NCI-H446 treated with DMSO at 0.1 percent for 48 hours (cell line): ENCODE measurements at regions not wholly inside any gene's neighbourhood (a gene's known extent, or its start where the extent isn't known, plus 50 kb on each side); places are given as distances from the start of the nearest gene placed in this dataset.
"Not testable (repeated sequence)": the region's sequence is repeated elsewhere in the genome, so short reads cannot be mapped to it uniquely, and the experiment has no call there.

Source experiments
- DNase-seq: peaks from one replicate; lab custom pipeline; 2025; lab: John Stamatoyannopoulos, UW

GRCh38 chr5:23235246-23235645, 272.2 kb upstream of the PRDM9 start:
- no peak for DNase-seq

DNA sequence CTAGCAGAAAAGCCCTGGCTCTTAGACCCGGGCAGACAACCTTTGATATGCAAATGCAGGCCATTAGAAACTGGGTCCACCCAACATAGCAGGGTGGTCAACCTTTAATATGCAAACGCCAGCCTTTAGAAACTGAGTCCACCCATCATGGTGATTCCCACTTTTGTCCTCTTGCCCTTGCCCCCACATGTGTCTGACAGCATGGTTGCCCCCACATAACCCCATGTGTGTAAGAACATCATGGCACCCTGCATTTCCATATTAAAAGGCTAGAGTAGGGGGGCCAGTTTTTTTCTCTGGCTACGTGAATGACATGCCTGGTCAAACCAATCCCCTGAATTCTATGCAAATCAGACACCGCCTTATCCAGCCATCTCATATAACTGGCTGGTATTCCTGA, 273.2 kb upstream of the PRDM9 start:
- no peak for DNase-seq

DNA sequence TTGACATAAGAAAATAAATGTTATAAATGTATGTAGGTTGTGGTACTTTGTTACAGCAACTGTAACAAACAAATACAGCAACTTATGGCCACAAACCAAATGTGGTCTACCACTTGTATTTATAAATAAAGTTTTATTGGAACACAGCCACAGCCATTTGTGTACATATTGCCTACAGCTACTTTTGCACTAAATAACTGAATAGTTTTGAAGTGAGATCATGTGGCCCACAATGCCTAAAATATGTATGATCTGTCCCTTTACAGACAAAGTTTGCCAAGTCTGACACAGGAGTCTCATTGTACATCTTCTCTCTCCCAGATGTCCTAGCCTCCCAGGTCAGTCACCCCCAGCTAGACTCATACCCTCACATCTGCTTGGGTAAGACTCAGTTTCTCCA, 283.6 kb upstream of the PRDM9 start:
- no peak for DNase-seq

DNA sequence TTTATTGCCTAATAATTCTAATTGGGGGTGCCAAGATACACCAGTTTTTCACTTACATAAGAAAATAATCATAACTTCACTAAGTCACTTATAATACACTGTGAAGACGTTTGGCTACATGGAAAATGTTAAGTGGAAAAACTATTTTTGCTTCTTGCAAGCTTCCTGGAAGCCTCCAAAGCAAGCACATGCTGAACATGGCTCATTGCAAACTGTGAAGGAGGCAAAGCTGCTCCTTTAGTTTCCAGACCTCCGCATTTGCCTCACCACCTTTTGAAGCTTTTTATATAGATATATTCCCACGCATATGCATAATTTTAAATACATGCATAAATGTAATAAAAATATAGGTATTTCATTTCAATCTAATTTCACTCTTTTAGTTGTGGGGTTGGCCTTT, 285.6 kb upstream of the PRDM9 start:
- DNase-seq: no peak

- peak; percentile 79 for DNase-seq
These were observed 290.2 kb upstream of the PRDM9 start for GRCh38 chr5:23217159-23217558.

- DNase-seq: no peak
These were observed 291.1 kb upstream of the PRDM9 start for GRCh38 chr5:23216345-23216744.

- no peak for DNase-seq
These were observed 298.4 kb upstream of the PRDM9 start for GRCh38 chr5:23208959-23209431.

DNA sequence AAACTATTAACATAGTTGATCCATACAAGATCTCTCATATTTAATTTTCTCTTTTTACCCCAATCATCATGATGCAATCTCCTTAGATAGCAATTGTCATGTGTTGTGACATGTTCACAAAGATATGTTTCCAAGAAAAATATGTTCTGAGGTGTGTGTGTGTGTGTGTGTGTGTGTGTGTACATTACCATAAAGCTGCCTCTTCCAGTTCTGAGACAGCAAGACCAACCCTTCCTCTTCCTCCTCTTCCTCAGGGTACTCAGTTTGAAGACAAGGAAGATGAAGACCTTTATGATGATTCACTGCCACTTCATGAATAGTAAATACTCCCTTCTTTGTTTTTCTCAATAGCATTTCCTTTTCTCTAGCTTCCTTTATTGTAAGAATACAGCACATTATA, 303.3 kb upstream of the PRDM9 start:
- DNase-seq: no peak

- no peak for DNase-seq
These were observed 316.7 kb upstream of the CDH12 start for GRCh38 chr5:23169660-23170416.

- DNase-seq: no peak
These were observed 311.8 kb upstream of the CDH12 start for GRCh38 chr5:23164971-23165370.

DNA sequence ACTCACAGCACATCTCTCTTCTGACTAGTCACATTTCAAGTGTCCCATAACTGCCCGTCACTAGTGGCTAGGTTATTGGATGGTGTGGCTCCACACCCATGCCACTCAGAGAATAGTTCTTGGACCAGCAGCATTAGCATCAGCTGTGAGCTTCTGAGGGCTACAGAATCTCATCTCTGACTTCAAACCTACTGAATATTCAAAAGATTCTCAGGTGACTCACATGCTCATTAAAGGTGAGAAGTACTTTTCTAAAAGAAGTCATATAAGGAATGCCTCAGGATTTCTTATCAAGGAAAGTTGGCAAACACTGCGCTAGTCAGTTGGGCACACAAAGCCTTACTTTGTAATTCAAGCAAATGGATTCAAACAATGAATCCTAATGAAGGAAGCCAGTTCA, 305.0 kb upstream of the CDH12 start:
- DNase-seq: no peak

- DNase-seq: no peak
These were observed 304.6 kb upstream of the CDH12 start for GRCh38 chr5:23157716-23158115.

GRCh38 chr5:23157169-23157568, 304.0 kb upstream of the CDH12 start:
- no peak for DNase-seq

- no peak for DNase-seq
These were observed 294.5 kb upstream of the CDH12 start for GRCh38 chr5:23147625-23148024.

DNA sequence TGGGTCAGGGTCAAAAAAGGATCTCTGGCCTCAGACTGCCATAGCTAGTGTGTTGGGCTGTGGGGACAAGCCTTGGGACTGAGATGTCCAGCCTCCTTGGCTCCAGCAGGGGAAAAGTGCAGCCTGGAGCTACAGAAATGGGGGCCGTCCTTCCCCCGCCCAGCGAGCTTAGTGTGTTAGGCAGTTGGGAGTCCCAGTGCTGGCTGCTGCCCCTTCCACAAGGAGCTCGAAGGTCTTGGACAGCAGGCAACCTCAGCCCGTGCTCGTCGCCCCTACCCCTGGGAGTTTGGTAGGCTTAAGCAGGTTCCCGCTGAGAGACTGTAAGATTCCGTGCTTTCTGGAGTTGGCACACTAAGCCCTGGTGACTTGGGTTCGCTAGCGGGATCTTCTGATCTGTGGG, 293.0 kb upstream of the CDH12 start:
- DNase-seq: no peak

DNA sequence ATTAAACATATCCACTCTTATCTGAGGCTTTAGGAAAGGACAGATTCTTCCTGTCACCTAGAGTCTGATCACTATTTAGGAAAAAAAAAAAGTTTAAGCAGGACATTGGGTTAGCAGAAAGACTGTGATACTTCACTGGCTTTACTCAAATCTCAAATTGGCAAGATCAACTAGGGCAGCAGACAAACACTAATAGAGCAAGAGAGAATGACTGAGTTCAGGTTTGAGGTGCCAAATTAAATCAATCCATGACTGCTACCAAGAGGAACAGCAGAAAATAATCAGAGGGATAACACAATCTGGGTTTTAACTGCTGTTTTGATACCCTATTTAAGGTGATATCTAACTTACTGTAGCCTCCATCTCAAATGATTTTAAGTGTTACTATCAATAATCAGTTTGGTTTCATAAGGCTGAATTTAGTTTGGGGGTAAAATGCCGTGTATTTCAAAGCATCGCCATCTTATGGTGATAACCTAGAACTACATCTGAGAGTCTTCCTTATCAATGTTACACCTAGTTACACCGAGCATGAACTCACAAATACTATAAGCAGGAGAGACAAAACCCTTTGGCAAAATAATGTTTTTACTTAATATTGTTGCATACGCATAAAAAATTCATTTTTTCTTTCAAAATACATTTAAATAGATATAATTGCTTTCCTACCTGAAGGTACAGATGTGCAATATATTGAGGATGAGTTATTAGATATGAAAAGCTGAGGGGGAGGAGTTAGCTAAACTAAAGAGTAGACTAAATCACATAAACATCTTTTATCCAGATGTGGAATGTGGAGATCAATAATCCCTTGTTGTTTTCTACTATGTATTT, 286.4 kb upstream of the CDH12 start:
- peak; percentile 82 for DNase-seq

- DNase-seq: no peak
These were observed 283.8 kb upstream of the CDH12 start for GRCh38 chr5:23136958-23137357.

DNA sequence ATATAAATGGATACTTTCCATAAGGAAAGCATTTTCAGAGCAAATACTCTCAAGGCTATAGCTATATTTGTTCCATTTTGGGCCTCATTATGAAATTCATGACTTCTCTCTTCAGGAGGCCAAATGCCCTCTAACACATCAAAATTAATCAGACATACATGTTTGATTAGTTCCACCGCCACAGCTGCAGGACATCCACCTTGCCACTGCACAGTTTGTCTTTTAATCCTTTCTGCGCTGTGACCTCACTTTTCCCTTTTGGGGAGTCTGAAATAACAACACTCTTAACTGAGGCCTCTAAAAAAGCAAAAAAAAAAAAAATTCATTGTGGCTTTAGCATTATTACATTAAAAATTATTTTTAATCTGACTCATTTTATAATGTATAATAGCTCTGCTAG, 279.1 kb upstream of the CDH12 start:
- no peak for DNase-seq

GRCh38 chr5:23112237-23112636, 259.1 kb upstream of the CDH12 start:
- no peak for DNase-seq

GRCh38 chr5:23105021-23105420, 251.9 kb upstream of the CDH12 start:
- DNase-seq: no peak

DNA sequence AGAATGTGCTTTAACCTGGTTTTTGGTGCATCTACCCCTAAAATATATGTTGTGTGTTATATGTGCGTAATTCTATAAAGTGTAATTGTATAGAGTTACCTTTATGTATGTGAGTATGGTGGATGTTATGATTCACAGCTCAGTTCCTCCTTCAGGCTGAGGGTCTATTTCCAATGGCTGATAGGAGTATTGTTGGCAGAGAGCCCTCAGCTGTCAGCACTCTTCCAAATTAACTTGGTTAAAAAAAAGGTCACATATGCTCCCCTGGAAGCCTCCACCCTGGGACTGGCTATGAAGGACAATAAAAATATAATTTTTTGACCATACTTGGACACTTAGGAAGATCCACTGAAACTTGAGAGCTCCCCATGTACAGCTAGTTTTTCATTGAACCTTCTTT, 250.4 kb upstream of the CDH12 start:
- peak; percentile 93 for DNase-seq

DNA sequence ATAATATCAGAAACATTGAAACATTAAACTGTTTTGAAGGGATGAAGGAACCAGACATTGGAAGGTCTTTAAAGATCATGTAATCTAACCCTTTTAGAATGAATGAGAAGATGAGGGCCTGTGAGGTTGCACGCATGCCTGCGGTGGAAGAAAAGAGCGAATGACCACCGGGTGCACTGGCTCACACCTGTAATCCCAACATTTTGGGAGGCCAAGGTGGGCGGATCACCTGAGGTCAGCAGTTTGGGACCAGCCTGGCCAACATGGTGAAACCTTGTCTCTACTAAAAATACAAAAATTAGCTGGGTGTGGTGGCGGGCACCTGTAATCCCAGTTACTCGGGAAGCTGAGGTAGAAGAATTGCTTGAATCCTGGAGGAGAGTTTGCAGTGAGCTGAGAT, 242.3 kb upstream of the CDH12 start:
- DNase-seq: not testable (repeated sequence)

DNA sequence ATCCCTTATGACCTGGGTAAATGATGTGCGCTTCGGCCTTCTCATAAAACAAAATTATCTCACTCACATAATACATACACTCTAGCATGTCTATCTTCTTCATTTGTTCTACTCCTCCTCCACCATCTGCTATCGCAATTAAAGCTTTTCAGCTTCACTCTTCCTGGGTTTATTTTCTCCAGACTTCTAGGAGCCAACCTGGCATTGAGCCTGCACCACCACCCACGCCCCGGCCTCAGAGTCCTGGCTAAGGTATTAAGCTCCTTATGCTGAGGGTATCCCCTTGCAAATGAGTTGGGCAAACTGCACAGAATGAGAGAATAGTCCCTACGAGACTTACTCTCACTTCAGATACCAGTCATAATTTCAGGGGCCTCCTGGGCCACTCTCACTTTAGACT, 236.1 kb upstream of the CDH12 start:
- peak; percentile 95 for DNase-seq
